ENCODE measurements at regions not wholly inside any gene's neighbourhood (a gene's known extent, or its start where the extent isn't known, plus 50 kb on each side); places are given as distances from the start of the nearest gene placed in this dataset.
"Not testable (repeated sequence)": the region's sequence is repeated elsewhere in the genome, so short reads cannot be mapped to it uniquely, and the experiment has no call there.

GRCh38 chr6:146928503-146928902 is 275.7 kb upstream of the STXBP5 start:
- CTCF ChIA-PET, result interaction anchor here (0.5 kb wide), 1 partner anchor 54 kb away, joined by 3 read pairs; no protein-coding TSS in a partner anchor
- H3K4me1 Mint-ChIP-seq (ENCODE audit: low read depth, unreplicated experiment), result no peaks in the 10 kb centered on the region
- no TSS peak for BruUV-seq (replicated peaks)

GRCh38 chr6:146931214-146931613 is 273.0 kb upstream of the STXBP5 start:
- DNase-seq, result no peak
- CTCF ChIA-PET, result no interaction called here
- H3K4me3 Mint-ChIP-seq (ENCODE audit: low read depth, unreplicated experiment), result no peak overlapping the region
- no peak overlapping the region for H3K27ac Mint-ChIP-seq (ENCODE audit: unreplicated experiment)
- TF ChIP-seq, protein P1, sequence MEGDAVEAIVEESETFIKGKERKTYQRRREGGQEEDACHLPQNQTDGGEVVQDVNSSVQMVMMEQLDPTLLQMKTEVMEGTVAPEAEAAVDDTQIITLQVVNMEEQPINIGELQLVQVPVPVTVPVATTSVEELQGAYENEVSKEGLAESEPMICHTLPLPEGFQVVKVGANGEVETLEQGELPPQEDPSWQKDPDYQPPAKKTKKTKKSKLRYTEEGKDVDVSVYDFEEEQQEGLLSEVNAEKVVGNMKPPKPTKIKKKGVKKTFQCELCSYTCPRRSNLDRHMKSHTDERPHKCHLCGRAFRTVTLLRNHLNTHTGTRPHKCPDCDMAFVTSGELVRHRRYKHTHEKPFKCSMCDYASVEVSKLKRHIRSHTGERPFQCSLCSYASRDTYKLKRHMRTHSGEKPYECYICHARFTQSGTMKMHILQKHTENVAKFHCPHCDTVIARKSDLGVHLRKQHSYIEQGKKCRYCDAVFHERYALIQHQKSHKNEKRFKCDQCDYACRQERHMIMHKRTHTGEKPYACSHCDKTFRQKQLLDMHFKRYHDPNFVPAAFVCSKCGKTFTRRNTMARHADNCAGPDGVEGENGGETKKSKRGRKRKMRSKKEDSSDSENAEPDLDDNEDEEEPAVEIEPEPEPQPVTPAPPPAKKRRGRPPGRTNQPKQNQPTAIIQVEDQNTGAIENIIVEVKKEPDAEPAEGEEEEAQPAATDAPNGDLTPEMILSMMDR (IDR thresholded peaks at IDR 0.05; ENCODE audit: unreplicated experiment), result no peak
- intact Hi-C loops (cut with micrococcal nuclease; ENCODE audit: unreplicated experiment), result no loop called here
- H3K9me3 Mint-ChIP-seq (ENCODE audit: low read depth, unreplicated experiment), result no peaks in the 10 kb centered on the region
- H3K4me1 Mint-ChIP-seq (ENCODE audit: low read depth, unreplicated experiment), result no peaks in the 10 kb centered on the region
- no peaks in the 10 kb centered on the region for H3K36me3 Mint-ChIP-seq (ENCODE audit: insufficient read depth, unreplicated experiment)
- BruUV-seq (replicated peaks), result no TSS peak
- H3K27me3 Mint-ChIP-seq (ENCODE audit: unreplicated experiment), result no peaks in the 10 kb centered on the region

More at GRCh38 chr6:146928503-146928902, 275.7 kb upstream of the STXBP5 start:
- Mint-ChIP-seq H3K4me3 (ENCODE audit: low read depth, unreplicated experiment) (no peak overlapping the region), H3K27me3 (ENCODE audit: unreplicated experiment) (no peaks in the 10 kb centered on the region), H3K27ac (ENCODE audit: unreplicated experiment) (no peak overlapping the region), H3K36me3 (ENCODE audit: insufficient read depth, unreplicated experiment) (no peaks in the 10 kb centered on the region), H3K9me3 (ENCODE audit: low read depth, unreplicated experiment) (no peaks in the 10 kb centered on the region)
- no peak for DNase-seq
- TF ChIP-seq, protein P1 (IDR thresholded peaks at IDR 0.05; ENCODE audit: unreplicated experiment), result no peak
- intact Hi-C loops (cut with micrococcal nuclease; ENCODE audit: unreplicated experiment), result no loop called here

DNA sequence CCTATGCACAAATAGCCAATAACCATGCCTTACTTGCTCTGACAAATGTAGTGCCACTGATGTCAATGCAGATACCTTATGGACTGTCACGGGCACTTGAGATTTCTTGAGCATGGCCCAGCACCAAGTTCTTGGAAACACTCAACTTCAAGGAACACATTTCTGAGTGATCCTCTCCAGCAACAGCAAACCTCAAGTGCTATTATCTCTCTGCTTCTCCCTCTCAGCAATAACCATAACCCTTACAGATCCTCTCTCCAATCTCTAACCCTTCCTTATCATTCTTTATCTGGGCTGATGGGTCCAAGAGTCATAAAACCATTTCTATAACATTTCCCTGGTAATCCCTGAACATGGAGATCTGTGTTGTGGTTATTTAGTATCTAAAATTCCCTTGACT is 266.9 kb upstream of the STXBP5 start:
- intact Hi-C loops (cut with micrococcal nuclease; ENCODE audit: unreplicated experiment), result no loop called here
- Mint-ChIP-seq H3K4me3 (ENCODE audit: low read depth, unreplicated experiment) (no peak overlapping the region), H3K9me3 (ENCODE audit: low read depth, unreplicated experiment) (peaks cover 7% of the 10 kb centered on the region), H3K4me1 (ENCODE audit: low read depth, unreplicated experiment) (no peaks in the 10 kb centered on the region), H3K27me3 (ENCODE audit: unreplicated experiment) (no peaks in the 10 kb centered on the region), H3K27ac (ENCODE audit: unreplicated experiment) (no peak overlapping the region), H3K36me3 (ENCODE audit: insufficient read depth, unreplicated experiment) (no peaks in the 10 kb centered on the region)
- BruUV-seq (replicated peaks), result no TSS peak
- TF ChIP-seq, protein P1 (IDR thresholded peaks at IDR 0.05; ENCODE audit: unreplicated experiment), result no peak
- CTCF ChIA-PET, result no interaction called here
- no peak for DNase-seq

GRCh38 chr6:146938266-146938665 is 266.0 kb upstream of the STXBP5 start:
- Mint-ChIP-seq H3K9me3 (ENCODE audit: low read depth, unreplicated experiment) (peaks cover 8% of the 10 kb centered on the region), H3K4me3 (ENCODE audit: low read depth, unreplicated experiment) (no peak overlapping the region), H3K4me1 (ENCODE audit: low read depth, unreplicated experiment) (no peaks in the 10 kb centered on the region), H3K27ac (ENCODE audit: unreplicated experiment) (no peak overlapping the region), H3K27me3 (ENCODE audit: unreplicated experiment) (no peaks in the 10 kb centered on the region), H3K36me3 (ENCODE audit: insufficient read depth, unreplicated experiment) (no peaks in the 10 kb centered on the region)
- no peak for DNase-seq
- TF ChIP-seq, protein P1 (IDR thresholded peaks at IDR 0.05; ENCODE audit: unreplicated experiment), result no peak
- no TSS peak for BruUV-seq (replicated peaks)
- intact Hi-C loops (cut with micrococcal nuclease; ENCODE audit: unreplicated experiment), result no loop called here
- CTCF ChIA-PET, result no interaction called here

GRCh38 chr6:146939456-146939855 is 264.8 kb upstream of the STXBP5 start:
- H3K27ac Mint-ChIP-seq (ENCODE audit: unreplicated experiment); H3K27me3 Mint-ChIP-seq (ENCODE audit: unreplicated experiment); H3K36me3 Mint-ChIP-seq (ENCODE audit: insufficient read depth, unreplicated experiment); H3K9me3 Mint-ChIP-seq (ENCODE audit: low read depth, unreplicated experiment); intact Hi-C loops (cut with micrococcal nuclease; ENCODE audit: unreplicated experiment); DNase-seq; CTCF ChIA-PET; BruUV-seq (replicated peaks); H3K4me3 Mint-ChIP-seq (ENCODE audit: low read depth, unreplicated experiment); H3K4me1 Mint-ChIP-seq (ENCODE audit: low read depth, unreplicated experiment): not testable (repeated sequence)
